Immature natural killer cell (primary cell): ENCODE measurements at regions not wholly inside any gene's neighbourhood (a gene's known extent, or its start where the extent isn't known, plus 50 kb on each side); places are given as distances from the start of the nearest gene placed in this dataset.

Experiments
- DNase-seq, 3 donors: peaks; one replicate each; pipeline ENCODE4 v3.0.0; 2022; ENCODE audit warnings: mixed read lengths in 1 of 3
- H3K27ac Mint-ChIP-seq, 6 donors: one replicate each; pipeline ENCODE4 v1.8.0; 2020; ENCODE audit warnings: mixed read lengths in 6 of 6, mild to moderate bottlenecking in 5 of 6, inconsistent platforms in 4 of 6, moderate library complexity in 3 of 6
- H3K27me3 Mint-ChIP-seq, 3 donors: one replicate each; pipeline ENCODE4 v1.8.0; 2020 to 2021; ENCODE audit warnings: low read depth in 3 of 3, mild to moderate bottlenecking in 3 of 3, mixed read lengths in 3 of 3, moderate library complexity in 3 of 3, inconsistent platforms in 1 of 3
- H3K36me3 Mint-ChIP-seq, 3 donors: one replicate each; pipeline ENCODE4 v1.8.0; 2020; ENCODE audit warnings: mixed read lengths in 3 of 3, inconsistent platforms in 2 of 3, mild to moderate bottlenecking in 2 of 3
- H3K4me1 Mint-ChIP-seq, 2 donors: one replicate each; pipeline ENCODE4 v1.8.0; 2020; ENCODE audit warnings: inconsistent platforms in 2 of 2, mild to moderate bottlenecking in 2 of 2, mixed read lengths in 2 of 2, moderate library complexity in 1 of 2
- H3K4me3 Mint-ChIP-seq, 5 donors: one replicate each; pipeline ENCODE4 v1.8.0; 2020; ENCODE audit warnings: mild to moderate bottlenecking in 5 of 5, mixed read lengths in 5 of 5, inconsistent platforms in 3 of 5, moderate library complexity in 3 of 5
- H3K9me3 Mint-ChIP-seq, 6 donors: one replicate each; pipeline ENCODE4 v1.8.0; 2020; ENCODE audit warnings: mild to moderate bottlenecking in 6 of 6, mixed read lengths in 6 of 6, inconsistent platforms in 4 of 6, moderate library complexity in 3 of 6

GRCh38 chr12:91513313-91513712, 330.7 kb upstream of the DCN start:
- Mint-ChIP-seq H3K27ac (no peak overlapping the region), H3K9me3 (no peaks in the 10 kb centered on the region), H3K4me3 (no peak overlapping the region), H3K36me3 (no peaks in the 10 kb centered on the region), H3K27me3 (peaks cover 3 to 9% (median 5%) of the 10 kb centered on the region in 3 donors), H3K4me1 (no peaks in the 10 kb centered on the region)
- DNase-seq, result no peak

- no peak for DNase-seq
- H3K4me1 Mint-ChIP-seq, result no peaks in the 10 kb centered on the region
- no peak overlapping the region for H3K27ac Mint-ChIP-seq
- peaks cover 3 to 6% (median 5%) of the 10 kb centered on the region in 3 donors for H3K27me3 Mint-ChIP-seq
- no peaks in the 10 kb centered on the region for H3K36me3 Mint-ChIP-seq
- H3K4me3 Mint-ChIP-seq, result no peak overlapping the region
- H3K9me3 Mint-ChIP-seq, result no peaks in the 10 kb centered on the region
These were observed 329.3 kb upstream of the DCN start for GRCh38 chr12:91511795-91512420.

GRCh38 chr12:91507754-91508153, 325.1 kb upstream of the DCN start:
- H3K4me3 Mint-ChIP-seq, result no peak overlapping the region
- H3K36me3 Mint-ChIP-seq, result no peaks in the 10 kb centered on the region
- H3K27me3 Mint-ChIP-seq, result peaks cover 2 to 7% (median 4%) of the 10 kb centered on the region in 3 donors
- H3K9me3 Mint-ChIP-seq, result no peaks in the 10 kb centered on the region
- no peak overlapping the region for H3K27ac Mint-ChIP-seq
- H3K4me1 Mint-ChIP-seq, result no peaks in the 10 kb centered on the region
- no peak for DNase-seq

GRCh38 chr12:91506452-91506851, 323.8 kb upstream of the DCN start:
- DNase-seq, result no peak
- H3K9me3 Mint-ChIP-seq, result no peaks in the 10 kb centered on the region
- no peak overlapping the region for H3K27ac Mint-ChIP-seq
- peaks cover 4 to 8% (median 7%) of the 10 kb centered on the region in 3 donors for H3K27me3 Mint-ChIP-seq
- H3K4me1 Mint-ChIP-seq, result no peaks in the 10 kb centered on the region
- H3K4me3 Mint-ChIP-seq, result no peak overlapping the region
- H3K36me3 Mint-ChIP-seq, result peaks cover 0 to 4% (median 0%) of the 10 kb centered on the region in 3 donors

GRCh38 chr12:91505006-91505405, 322.4 kb upstream of the DCN start:
- peaks cover 4 to 7% (median 4%) of the 10 kb centered on the region in 3 donors for H3K27me3 Mint-ChIP-seq
- H3K4me1 Mint-ChIP-seq, result no peaks in the 10 kb centered on the region
- H3K9me3 Mint-ChIP-seq, result no peaks in the 10 kb centered on the region
- H3K36me3 Mint-ChIP-seq, result peaks cover 0 to 4% (median 0%) of the 10 kb centered on the region in 3 donors
- H3K27ac Mint-ChIP-seq, result no peak overlapping the region
- H3K4me3 Mint-ChIP-seq, result no peak overlapping the region
- no peak for DNase-seq

- H3K9me3 Mint-ChIP-seq, result no peaks in the 10 kb centered on the region
- no peaks in the 10 kb centered on the region for H3K4me1 Mint-ChIP-seq
- H3K4me3 Mint-ChIP-seq, result no peak overlapping the region
- peaks cover 0 to 4% (median 0%) of the 10 kb centered on the region in 3 donors for H3K36me3 Mint-ChIP-seq
- no peak overlapping the region for H3K27ac Mint-ChIP-seq
- H3K27me3 Mint-ChIP-seq, result peaks cover 4 to 7% (median 6%) of the 10 kb centered on the region in 3 donors
- no peak for DNase-seq
These were observed 319.6 kb upstream of the DCN start for GRCh38 chr12:91502208-91502607.

- Mint-ChIP-seq H3K9me3 (no peaks in the 10 kb centered on the region), H3K27me3 (peaks cover 0 to 3% (median 1%) of the 10 kb centered on the region in 3 donors), H3K36me3 (no peaks in the 10 kb centered on the region), H3K27ac (no peak overlapping the region), H3K4me3 (no peak overlapping the region), H3K4me1 (no peaks in the 10 kb centered on the region)
- DNase-seq, result no peak
These were observed 313.7 kb upstream of the DCN start for GRCh38 chr12:91496337-91496736.

- Mint-ChIP-seq H3K4me3 (no peak overlapping the region), H3K27ac (no peak overlapping the region), H3K27me3 (peaks cover 1 to 3% (median 2%) of the 10 kb centered on the region in 3 donors), H3K4me1 (no peaks in the 10 kb centered on the region), H3K36me3 (no peaks in the 10 kb centered on the region), H3K9me3 (no peaks in the 10 kb centered on the region)
- DNase-seq, result no peak
These were observed 310.7 kb upstream of the DCN start for GRCh38 chr12:91493308-91493707.

- peaks cover 0 to 2% (median 0%) of the 10 kb centered on the region in 6 donors for H3K9me3 Mint-ChIP-seq
- H3K27me3 Mint-ChIP-seq, result peaks cover 1 to 4% (median 3%) of the 10 kb centered on the region in 3 donors
- no peak overlapping the region for H3K4me3 Mint-ChIP-seq
- no peaks in the 10 kb centered on the region for H3K4me1 Mint-ChIP-seq
- DNase-seq, result no peak
- H3K27ac Mint-ChIP-seq, result no peak overlapping the region
- H3K36me3 Mint-ChIP-seq, result no peaks in the 10 kb centered on the region
These were observed 310.0 kb upstream of the DCN start for GRCh38 chr12:91492648-91493047.

GRCh38 chr12:91490667-91491311, 308.2 kb upstream of the DCN start:
- peaks cover 0 to 7% (median 5%) of the 10 kb centered on the region in 3 donors for H3K27me3 Mint-ChIP-seq
- H3K4me1 Mint-ChIP-seq, result no peaks in the 10 kb centered on the region
- no peaks in the 10 kb centered on the region for H3K36me3 Mint-ChIP-seq
- no peak overlapping the region for H3K27ac Mint-ChIP-seq
- no peak overlapping the region for H3K4me3 Mint-ChIP-seq
- no peak for DNase-seq
- H3K9me3 Mint-ChIP-seq, result peaks cover 0 to 2% (median 0%) of the 10 kb centered on the region in 6 donors

GRCh38 chr12:91483471-91483985, 300.9 kb upstream of the DCN start:
- Mint-ChIP-seq H3K9me3 (peaks cover 0 to 3% (median 0%) of the 10 kb centered on the region in 6 donors), H3K4me1 (no peaks in the 10 kb centered on the region), H3K27ac (no peak overlapping the region), H3K27me3 (peaks cover 0 to 17% (median 9%) of the 10 kb centered on the region in 3 donors), H3K36me3 (no peaks in the 10 kb centered on the region), H3K4me3 (no peak overlapping the region)
- DNase-seq, result no peak

- H3K4me3 Mint-ChIP-seq, result no peak overlapping the region
- DNase-seq, result no peak
- H3K9me3 Mint-ChIP-seq, result peaks cover 0 to 3% (median 0%) of the 10 kb centered on the region in 6 donors
- peaks cover 0 to 17% (median 8%) of the 10 kb centered on the region in 3 donors for H3K27me3 Mint-ChIP-seq
- no peak overlapping the region for H3K27ac Mint-ChIP-seq
- no peaks in the 10 kb centered on the region for H3K36me3 Mint-ChIP-seq
- no peaks in the 10 kb centered on the region for H3K4me1 Mint-ChIP-seq
These were observed 299.6 kb upstream of the DCN start for GRCh38 chr12:91482231-91482630.

- Mint-ChIP-seq H3K4me3 (no peak overlapping the region), H3K4me1 (no peaks in the 10 kb centered on the region), H3K36me3 (no peaks in the 10 kb centered on the region), H3K27ac (no peak overlapping the region), H3K27me3 (peaks cover 0 to 15% (median 9%) of the 10 kb centered on the region in 3 donors), H3K9me3 (peaks cover 0 to 5% (median 0%) of the 10 kb centered on the region in 6 donors)
- DNase-seq, result no peak
These were observed 295.9 kb upstream of the DCN start for GRCh38 chr12:91478500-91478899.

GRCh38 chr12:91467686-91468085, 285.1 kb upstream of the DCN start:
- H3K36me3 Mint-ChIP-seq, result no peaks in the 10 kb centered on the region
- no peak overlapping the region for H3K27ac Mint-ChIP-seq
- peaks cover 0 to 6% (median 0%) of the 10 kb centered on the region in 3 donors for H3K27me3 Mint-ChIP-seq
- DNase-seq, result no peak
- peaks cover 0 to 5% (median 0%) of the 10 kb centered on the region in 6 donors for H3K9me3 Mint-ChIP-seq
- H3K4me1 Mint-ChIP-seq, result no peaks in the 10 kb centered on the region
- H3K4me3 Mint-ChIP-seq, result no peak overlapping the region
